ENCODE measurements at regions not wholly inside any gene's neighbourhood (a gene's known extent, or its start where the extent isn't known, plus 50 kb on each side); places are given as distances from the start of the nearest gene placed in this dataset.

- no peak for TF ChIP-seq CTCF (conservative IDR thresholded peaks at IDR 0.05; ENCODE audit: low read depth, low read length)
- TF ChIP-seq EZH2 (IDR thresholded peaks at IDR 0.05; ENCODE audit: borderline replicate concordance, low read depth, low read length, poor library complexity, severe bottlenecking) = no peak
Measured at GRCh38 chr21:16115461-16115860, 385.7 kb downstream of the USP25 start.

Data from A673 (cell line).